Fibroblast of the aortic adventitia (primary cell): ENCODE measurements at regions not wholly inside any gene's neighbourhood (a gene's known extent, or its start where the extent isn't known, plus 50 kb on each side); places are given as distances from the start of the nearest gene placed in this dataset.

Experiments used
- DNase-seq: peaks from one replicate; pipeline ENCODE4 v3.0.0-alpha.2; 2010; ENCODE audit warnings: low read depth
- H3K4me3 ChIP-seq: 2 replicates; pipeline ENCODE4 v1.5.1; 2011; ENCODE audit warnings: low read depth, mild to moderate bottlenecking, control low read depth, low read length, moderate library complexity
- CTCF ChIP-seq: IDR thresholded peaks from 2 replicates; pipeline ENCODE4 v1.5.1; 2011; ENCODE audit warnings: mild to moderate bottlenecking, low read length, control low read depth, inconsistent platforms; ENCODE audit not compliant: insufficient read depth

GRCh38 chr10:117662751-117663540, 120.4 kb downstream of the EMX2 start:
- no peak for TF ChIP-seq CTCF
- DNase-seq: no peak
- no peak overlapping the region for H3K4me3 ChIP-seq

DNA sequence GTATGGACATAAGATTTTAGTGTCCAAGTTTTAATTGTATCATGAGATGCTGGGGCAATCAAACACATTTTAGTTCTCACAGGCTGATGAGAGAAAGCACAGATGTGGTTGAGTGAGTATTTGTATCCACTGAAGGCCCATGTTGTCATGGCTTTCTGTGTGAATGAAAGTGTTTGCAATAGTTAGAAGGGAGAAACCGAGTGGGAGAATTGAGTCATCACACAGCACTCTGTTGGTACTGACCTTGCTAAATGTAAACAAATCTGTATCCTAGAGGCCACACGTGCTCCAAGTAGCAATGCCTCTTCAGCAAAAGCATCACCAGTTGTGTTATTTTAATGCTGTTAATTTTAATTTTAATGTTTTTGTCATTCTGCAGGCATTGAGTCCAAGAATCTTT, 121.2 kb downstream of the EMX2 start:
- peak; percentile 33 for DNase-seq
- H3K4me3 ChIP-seq: no peak overlapping the region
- no peak for TF ChIP-seq CTCF

DNA sequence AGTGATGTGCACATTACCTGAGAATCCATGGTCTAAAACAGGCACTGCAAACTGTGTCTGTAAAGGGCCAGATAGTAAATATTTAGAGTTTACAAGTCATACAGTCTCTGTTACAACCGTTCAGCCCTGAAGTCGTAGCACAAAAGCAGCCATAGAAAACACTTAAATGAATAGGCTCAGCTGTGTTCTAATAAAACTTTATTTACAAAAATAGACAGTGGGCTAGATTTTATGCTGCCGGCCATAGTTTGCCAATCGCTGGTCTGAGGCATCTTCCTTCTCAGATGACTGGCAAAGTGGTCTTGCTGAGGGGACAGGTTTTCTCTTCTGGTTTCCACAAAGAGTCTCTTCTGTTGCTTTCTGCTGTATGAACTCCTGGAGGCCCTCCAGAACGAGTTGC, 121.7 kb downstream of the EMX2 start:
- no peak for DNase-seq
- no peak overlapping the region for H3K4me3 ChIP-seq
- no peak for TF ChIP-seq CTCF

DNA sequence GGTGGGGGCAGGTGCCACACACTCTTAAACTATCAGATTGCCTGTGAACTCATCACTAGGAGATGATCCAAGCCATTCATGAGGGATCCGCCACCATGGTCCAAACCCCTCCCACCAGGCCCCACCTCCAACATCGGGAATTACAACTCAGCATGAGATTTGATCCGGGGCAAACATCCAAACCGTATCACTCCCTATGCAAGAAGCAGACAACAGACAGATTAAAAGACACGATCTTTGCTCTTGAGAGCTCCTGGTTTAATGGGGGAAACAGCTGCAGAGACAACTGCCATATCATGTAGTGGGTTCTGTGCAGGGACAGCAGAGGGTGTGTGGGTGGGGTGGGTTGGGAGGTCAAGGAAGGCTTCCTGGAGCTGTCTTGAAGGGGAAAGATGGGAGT, 123.6 kb downstream of the EMX2 start:
- no peak for DNase-seq
- no peak overlapping the region for H3K4me3 ChIP-seq
- TF ChIP-seq CTCF: no peak

- H3K4me3 ChIP-seq: no peak overlapping the region
- TF ChIP-seq CTCF: no peak
- DNase-seq: no peak
Measured at GRCh38 chr10:117666965-117667364, 124.4 kb downstream of the EMX2 start.

- no peak for DNase-seq
- H3K4me3 ChIP-seq: no peak overlapping the region
- no peak for TF ChIP-seq CTCF
Measured at GRCh38 chr10:117667831-117668230, 125.3 kb downstream of the EMX2 start.
